OCI-LY7 (cell line): ENCODE measurements at regions not wholly inside any gene's neighbourhood (a gene's known extent, or its start where the extent isn't known, plus 50 kb on each side); places are given as distances from the start of the nearest gene placed in this dataset.

Experiments
- BruUV-seq: library from RNA; stranded (reverse); fragments of 400-500 nt; replicated peaks from 2 replicates; lab custom pipeline; 2021; lab: Mats Ljungman, UMichigan
- CTCF ChIA-PET: fragments of 300-600 bp; sonication (Branson Sonifier 250); formaldehyde crosslinking; loops from one replicate; lab custom pipeline; 2022; ENCODE audit warnings: antibody characterized with exemption; ENCODE audit not compliant: unreplicated experiment; lab: Charles Lee
- POLR2A ChIA-PET: fragments of 300-600 bp; sonication (Branson Sonifier 250); formaldehyde crosslinking; loops from one replicate; lab custom pipeline; 2022; ENCODE audit warnings: antibody characterized with exemption; lab: Charles Lee
- DNase-seq: peaks from one replicate; pipeline ENCODE4 v3.0.0-alpha.2; 2015; ENCODE audit warnings: low spot score
- H2AFZ ChIP-seq: fragments of 200-600 bp; sonication (generic), shearing (Covaris generic); 2 replicates; pipeline ENCODE4 v1.6.1; 2014; ENCODE audit warnings: mild to moderate bottlenecking, antibody characterized with exemption, low read length, moderate library complexity
- H3K27ac ChIP-seq: fragments of 200-600 bp; sonication (generic); 2 replicates; pipeline ENCODE4 v1.5.1; 2014; ENCODE audit warnings: mixed run types, low read depth, mild to moderate bottlenecking, moderate library complexity, low read length, inconsistent platforms; ENCODE audit not compliant: poor library complexity, severe bottlenecking
- H3K36me3 ChIP-seq: fragments of 200-600 bp; sonication (generic); 2 replicates; pipeline ENCODE4 v1.6.1; 2014; ENCODE audit warnings: mild to moderate bottlenecking, antibody characterized with exemption, low read length, moderate library complexity, mixed read lengths; ENCODE audit not compliant: insufficient read depth
- H3K4me1 ChIP-seq: fragments of 200-600 bp; sonication (generic); 2 replicates; pipeline ENCODE4 v1.5.1; 2014; ENCODE audit warnings: mild to moderate bottlenecking, low read length; ENCODE audit not compliant: insufficient read depth, poor library complexity, severe bottlenecking
- H3K4me2 ChIP-seq: fragments of 200-600 bp; sonication (generic); 2 replicates; pipeline ENCODE4 v1.6.1; 2014; ENCODE audit warnings: mild to moderate bottlenecking, low read length
- H3K4me3 ChIP-seq: fragments of 200-600 bp; sonication (generic); 2 replicates; pipeline ENCODE4 v1.5.1; 2014; ENCODE audit warnings: mild to moderate bottlenecking, low read depth, low read length; ENCODE audit not compliant: poor library complexity, severe bottlenecking
- H3K79me2 ChIP-seq: fragments of 200-600 bp; sonication (generic); 2 replicates; pipeline ENCODE4 v1.6.1; 2016; ENCODE audit warnings: low read depth, mild to moderate bottlenecking, low read length, moderate library complexity, mixed read lengths; ENCODE audit not compliant: insufficient read depth
- H3K9me2 ChIP-seq: fragments of 200-600 bp; sonication (generic); 2 replicates; pipeline ENCODE4 v1.6.1; 2016; ENCODE audit warnings: mild to moderate bottlenecking, low read length, mixed read lengths; ENCODE audit not compliant: insufficient read depth
- H3K9me3 ChIP-seq: fragments of 200-600 bp; sonication (generic); 2 replicates; pipeline ENCODE4 v1.6.1; 2014; ENCODE audit warnings: mild to moderate bottlenecking, mixed run types, low read length, mixed read lengths
- H4K20me1 ChIP-seq: fragments of 200-600 bp; sonication (generic); 2 replicates; pipeline ENCODE4 v1.6.1; 2014; ENCODE audit warnings: mild to moderate bottlenecking, antibody characterized with exemption, low read length, moderate library complexity, mixed read lengths; ENCODE audit not compliant: insufficient read depth
- CTCF ChIP-seq: fragments of 200-600 bp; sonication (generic); conservative IDR thresholded peaks from 2 replicates; pipeline ENCODE4 v1.5.1; 2014; ENCODE audit warnings: mild to moderate bottlenecking, antibody characterized with exemption, low read length, moderate library complexity, mixed read lengths
- EZH2phosphoT487 ChIP-seq: fragments of 200-600 bp; sonication (generic); IDR thresholded peaks from 2 replicates; pipeline ENCODE4 v1.6.1; 2018; ENCODE audit warnings: low read depth, borderline replicate concordance, mild to moderate bottlenecking, mixed run types, antibody characterized with exemption, low read length, moderate library complexity, mixed read lengths
- intact Hi-C: fragments of 100-400 bp; cut with micrococcal nuclease; formaldehyde crosslinking; loops from one replicate; pipeline ENCODE4 v1.10.0; 2022; ENCODE audit not compliant: unreplicated experiment

GRCh38 chr10:43981232-43981631, 332.6 kb upstream of the ZNF32 start:
- no peak overlapping the region for H3K4me3 ChIP-seq
- H3K36me3 ChIP-seq = no peaks in the 10 kb centered on the region
- H3K4me1 ChIP-seq = no peaks in the 10 kb centered on the region
- ChIA-PET POLR2A (interaction anchor here (0.6 kb wide), 1 partner anchor 1394 kb away, joined by 3 read pairs; no protein-coding TSS in a partner anchor), CTCF (no interaction called here)
- H3K79me2 ChIP-seq = no peaks in the 10 kb centered on the region
- TF ChIP-seq CTCF = no peak
- no peaks in the 10 kb centered on the region for H3K9me2 ChIP-seq
- H4K20me1 ChIP-seq = no peaks in the 10 kb centered on the region
- intact Hi-C loops = no loop called here
- H3K27ac ChIP-seq = no peak overlapping the region
- no peaks in the 10 kb centered on the region for H3K9me3 ChIP-seq
- no peak overlapping the region for H2AFZ ChIP-seq
- no peak for DNase-seq
- BruUV-seq = no TSS peak
- H3K4me2 ChIP-seq = no peak overlapping the region

GRCh38 chr10:43980715-43981114, 332.0 kb upstream of the ZNF32 start:
- no peaks in the 10 kb centered on the region for H3K36me3 ChIP-seq
- H3K4me3 ChIP-seq = no peak overlapping the region
- CTCF ChIA-PET = no interaction called here
- H3K9me3 ChIP-seq = no peaks in the 10 kb centered on the region
- H3K27ac ChIP-seq = no peak overlapping the region
- intact Hi-C loops = no loop called here
- POLR2A ChIA-PET = interaction anchor here (0.6 kb wide), 1 partner anchor 1394 kb away, joined by 3 read pairs; no protein-coding TSS in a partner anchor
- TF ChIP-seq CTCF (no peak), EZH2phosphoT487 (no peak)
- no peak overlapping the region for H2AFZ ChIP-seq
- no peak for DNase-seq
- no peaks in the 10 kb centered on the region for H3K9me2 ChIP-seq
- no peaks in the 10 kb centered on the region for H3K79me2 ChIP-seq
- H3K4me1 ChIP-seq = no peaks in the 10 kb centered on the region
- no peaks in the 10 kb centered on the region for H4K20me1 ChIP-seq
- no peak overlapping the region for H3K4me2 ChIP-seq
- no TSS peak for BruUV-seq

GRCh38 chr10:43980313-43980712, 331.6 kb upstream of the ZNF32 start:
- no peaks in the 10 kb centered on the region for H3K9me2 ChIP-seq
- H3K4me1 ChIP-seq = no peaks in the 10 kb centered on the region
- DNase-seq = no peak
- no peaks in the 10 kb centered on the region for H4K20me1 ChIP-seq
- intact Hi-C loops = no loop called here
- H3K79me2 ChIP-seq = no peaks in the 10 kb centered on the region
- no peaks in the 10 kb centered on the region for H3K36me3 ChIP-seq
- CTCF ChIA-PET = no interaction called here
- H2AFZ ChIP-seq = no peak overlapping the region
- no peak overlapping the region for H3K4me3 ChIP-seq
- no peak overlapping the region for H3K27ac ChIP-seq
- POLR2A ChIA-PET = no interaction called here
- TF ChIP-seq CTCF = no peak
- no peak for TF ChIP-seq EZH2phosphoT487
- no peak overlapping the region for H3K4me2 ChIP-seq
- BruUV-seq = no TSS peak
- no peaks in the 10 kb centered on the region for H3K9me3 ChIP-seq
